Gastrocnemius medialis (tissue), 4 donors: ENCODE measurements at regions not wholly inside any gene's neighbourhood (a gene's known extent, or its start where the extent isn't known, plus 50 kb on each side); places are given as distances from the start of the nearest gene placed in this dataset.

Experiments used
- ATAC-seq, 2 donors: fragments of 150-250 bp; one replicate each; pipeline ENCODE4 v1.9.1; 2016
- DNase-seq, 2 donors: peaks; one replicate each; pipeline ENCODE4 v3.0.0-alpha.2; 2019
- H3K27ac ChIP-seq, 4 donors: fragments of 200-600 bp; sonication (generic); 1 replicate in 1 of 4; 2 replicates in 3 of 4; pipeline ENCODE4 v1.5.1; 2016 to 2018; ENCODE audit warnings: mild to moderate bottlenecking in 2 of 4, moderate library complexity in 1 of 4
- H3K27me3 ChIP-seq, 3 donors: fragments of 200-600 bp; sonication (generic) in 2 of 3; 1 replicate in 1 of 3; 2 replicates in 2 of 3; pipeline versions ENCODE4 v1.5.1 to v1.6.0; 2016 to 2019; ENCODE audit warnings: mild to moderate bottlenecking in 1 of 3, moderate library complexity in 1 of 3
- H3K36me3 ChIP-seq, 2 donors: fragments of 200-600 bp; sonication (generic) in 1 of 2; one replicate each; pipeline ENCODE4 v1.5.1; 2017 to 2018
- H3K4me1 ChIP-seq, 2 donors: fragments of 200-600 bp; sonication (generic) in 1 of 2; one replicate each; pipeline ENCODE4 v1.5.1; 2016 to 2017; ENCODE audit warnings: mild to moderate bottlenecking in 2 of 2
- H3K4me3 ChIP-seq, 4 donors: fragments of 200-600 bp; sonication (generic) in 3 of 4; 1 replicate in 1 of 4; 2 replicates in 3 of 4; pipeline ENCODE4 v1.5.1; 2016 to 2019; ENCODE audit warnings: mild to moderate bottlenecking in 2 of 4
- H3K9me3 ChIP-seq, 3 donors: fragments of 200-600 bp; sonication (generic) in 2 of 3; 1 replicate in 1 of 3; 2 replicates in 2 of 3; pipeline ENCODE4 v1.5.1; 2016 to 2019
- CTCF ChIP-seq, 5 experiments: fragments of 450-650 bp in 3 of 5; fragments of 200-600 bp in 2 of 5; sonication (generic) in 2 of 5; IDR thresholded peaks in 4 of 5; conservative IDR thresholded peaks in 1 of 5; 1 replicate in 4 of 5; 2 replicates in 1 of 5; pipeline ENCODE4 v1.5.1; 2016 to 2019; ENCODE audit warnings: antibody characterized with exemption in 5 of 5, mild to moderate bottlenecking in 3 of 5, moderate library complexity in 3 of 5
- POLR2A ChIP-seq, 2 donors: fragments of 450-650 bp; IDR thresholded peaks; one replicate each; pipeline ENCODE4 v1.6.1; 2017; ENCODE audit warnings: antibody characterized with exemption in 2 of 2, mild to moderate bottlenecking in 2 of 2, moderate library complexity in 2 of 2
- in situ Hi-C, 4 donors: fragments of 200-750 bp; cut with MboI; loops; one replicate each; pipeline versions ENCODE4 v1.15.0 to v1.8.0; 2017; ENCODE audit warnings: low sequenced_read_pairs in 4 of 4
- intact Hi-C: fragments of 100-400 bp; cut with DNase I; formaldehyde crosslinking; loops from one replicate; pipeline ENCODE4 v1.15.1; 2023; ENCODE audit warnings: low total_unique reads

- H3K36me3 ChIP-seq, result no peaks in the 10 kb centered on the region
- H3K4me3 ChIP-seq, result no peak overlapping the region
- H3K4me1 ChIP-seq, result no peaks in the 10 kb centered on the region
- no peak for ATAC-seq
- H3K9me3 ChIP-seq, result no peaks in the 10 kb centered on the region
- no peaks in the 10 kb centered on the region for H3K27me3 ChIP-seq
- in situ Hi-C loops (no loop called here), intact Hi-C loops (no loop called here)
- no peak overlapping the region for H3K27ac ChIP-seq
- no peak for TF ChIP-seq POLR2A (IDR thresholded peaks at IDR 0.05)
- TF ChIP-seq CTCF (IDR thresholded peaks at IDR 0.05 in 4 of 5, conservative IDR thresholded peaks at IDR 0.05 in 1 of 5), result no peak
- DNase-seq, result no peak
Measured at GRCh38 chr1:116825720-116826438, 71.6 kb downstream of the CD2 start.

- intact Hi-C loops, result no loop called here
- no peak for DNase-seq
- Histone ChIP-seq H3K4me3 (no peak overlapping the region), H3K4me1 (no peaks in the 10 kb centered on the region), H3K9me3 (no peaks in the 10 kb centered on the region), H3K36me3 (no peaks in the 10 kb centered on the region), H3K27ac (no peak overlapping the region), H3K27me3 (no peaks in the 10 kb centered on the region)
- no peak for TF ChIP-seq POLR2A (IDR thresholded peaks at IDR 0.05)
- TF ChIP-seq CTCF (IDR thresholded peaks at IDR 0.05 in 4 of 5, conservative IDR thresholded peaks at IDR 0.05 in 1 of 5), result no peak
- in situ Hi-C loops, result no loop called here
- no peak for ATAC-seq
Measured at GRCh38 chr1:116826818-116827606, 72.8 kb downstream of the CD2 start.

GRCh38 chr1:116827607-116828105 is 73.4 kb downstream of the CD2 start:
- no peak overlapping the region for H3K27ac ChIP-seq
- TF ChIP-seq POLR2A (IDR thresholded peaks at IDR 0.05), result no peak
- no peak for TF ChIP-seq CTCF (IDR thresholded peaks at IDR 0.05 in 4 of 5, conservative IDR thresholded peaks at IDR 0.05 in 1 of 5)
- no peaks in the 10 kb centered on the region for H3K36me3 ChIP-seq
- DNase-seq (no peak), ATAC-seq (no peak)
- H3K27me3 ChIP-seq, result no peaks in the 10 kb centered on the region
- intact Hi-C loops (no loop called here), in situ Hi-C loops (no loop called here)
- no peaks in the 10 kb centered on the region for H3K4me1 ChIP-seq
- no peak overlapping the region for H3K4me3 ChIP-seq
- H3K9me3 ChIP-seq, result no peaks in the 10 kb centered on the region

- intact Hi-C loops, result no loop called here
- H3K27ac ChIP-seq, result no peak overlapping the region
- in situ Hi-C loops, result no loop called here
Measured at GRCh38 chr1:116832308-116832931, 77.3 kb upstream of the PTGFRN start.

More at GRCh38 chr1:116832308-116832931, 77.3 kb upstream of the PTGFRN start:
- Histone ChIP-seq H3K36me3 (no peaks in the 10 kb centered on the region), H3K9me3 (no peaks in the 10 kb centered on the region), H3K27me3 (no peaks in the 10 kb centered on the region), H3K4me1 (no peaks in the 10 kb centered on the region), H3K4me3 (no peak overlapping the region)
- no peak for DNase-seq
- TF ChIP-seq CTCF (IDR thresholded peaks at IDR 0.05 in 4 of 5, conservative IDR thresholded peaks at IDR 0.05 in 1 of 5), result no peak
- no peak for TF ChIP-seq POLR2A (IDR thresholded peaks at IDR 0.05)
- ATAC-seq, result no peak
